Fibroblast of lung (primary cell): ENCODE measurements at regions not wholly inside any gene's neighbourhood (a gene's known extent, or its start where the extent isn't known, plus 50 kb on each side); places are given as distances from the start of the nearest gene placed in this dataset.

Source experiments
- DNase-seq, 2 donors: peaks; one replicate each; pipeline versions ENCODE4 v3.0.0 to v3.0.0-alpha.2; 2010; ENCODE audit warnings: low read depth in 2 of 2
- H2AFZ ChIP-seq: 2 replicates; pipeline ENCODE4 v1.5.1; 2012; ENCODE audit warnings: low read length, control low read depth, inconsistent platforms
- H3K27ac ChIP-seq: 2 replicates; pipeline ENCODE4 v1.5.1; 2011; ENCODE audit warnings: low read length, control low read depth; ENCODE audit not compliant: insufficient read depth
- H3K27me3 ChIP-seq: 2 replicates; pipeline ENCODE4 v1.5.1; 2011; ENCODE audit warnings: mild to moderate bottlenecking, low read length; ENCODE audit not compliant: control insufficient read depth, insufficient read depth
- H3K36me3 ChIP-seq: 2 replicates; pipeline ENCODE4 v1.5.1; 2011; ENCODE audit warnings: low read length; ENCODE audit not compliant: control insufficient read depth, insufficient read depth
- H3K4me1 ChIP-seq: 2 replicates; pipeline ENCODE4 v1.5.1; 2011; ENCODE audit warnings: low read length; ENCODE audit not compliant: control insufficient read depth, insufficient read depth; ENCODE audit errors: extremely low read depth
- H3K4me2 ChIP-seq: 2 replicates; pipeline ENCODE4 v1.5.1; 2011; ENCODE audit warnings: low read length, control low read depth; ENCODE audit not compliant: insufficient read depth; ENCODE audit errors: extremely low read depth
- H3K4me3 ChIP-seq, 4 experiments: fragments of 200-600 bp in 1 of 4; sonication (generic) in 1 of 4; replicated peaks in 1 of 4; 2 replicates each; pipeline ENCODE4 v1.5.1; 2011 to 2016; ENCODE audit warnings: low read length in 4 of 4, low read depth in 3 of 4, mild to moderate bottlenecking in 3 of 4, control low read depth in 2 of 4, inconsistent platforms in 1 of 4, mixed read lengths in 1 of 4; ENCODE audit not compliant: insufficient read depth in 1 of 4; ENCODE audit errors: control extremely low read depth in 1 of 4
- H3K79me2 ChIP-seq: 2 replicates; pipeline ENCODE4 v1.5.1; 2012; ENCODE audit warnings: mild to moderate bottlenecking, low read length, inconsistent platforms; ENCODE audit not compliant: control insufficient read depth, insufficient read depth
- H3K9ac ChIP-seq: 2 replicates; pipeline ENCODE4 v1.5.1; 2011; ENCODE audit warnings: mild to moderate bottlenecking, low read length, control low read depth; ENCODE audit not compliant: insufficient read depth
- H3K9me3 ChIP-seq: 2 replicates; pipeline ENCODE4 v1.5.1; 2012; ENCODE audit warnings: low read depth, low read length; ENCODE audit not compliant: control insufficient read depth, insufficient read depth
- H4K20me1 ChIP-seq: 2 replicates; pipeline ENCODE4 v1.5.1; 2011; ENCODE audit warnings: low read length; ENCODE audit not compliant: control insufficient read depth, insufficient read depth; ENCODE audit errors: extremely low read depth
- CTCF ChIP-seq, 2 donors: IDR thresholded peaks in 1 of 2; conservative IDR thresholded peaks in 1 of 2; 1 replicate in 1 of 2; 2 replicates in 1 of 2; pipeline ENCODE4 v1.5.1; 2011 to 2012; ENCODE audit warnings: low read length in 2 of 2, control low read depth in 1 of 2, inconsistent platforms in 1 of 2, low read depth in 1 of 2, mild to moderate bottlenecking in 1 of 2
- EZH2 ChIP-seq: IDR thresholded peaks from 2 replicates; pipeline ENCODE4 v1.5.1; 2012; ENCODE audit warnings: low read length, control low read depth, mild to moderate bottlenecking; ENCODE audit errors: missing control alignments

GRCh38 chr1:233780049-233780448 lies 124.4 kb upstream of the SLC35F3 start:
- Histone ChIP-seq H3K27me3 (no peaks in the 10 kb centered on the region), H4K20me1 (no peaks in the 10 kb centered on the region), H3K27ac (no peak overlapping the region), H3K9ac (no peak overlapping the region), H3K4me2 (no peak overlapping the region), H3K4me3 (no peak overlapping the region), H2AFZ (no peak overlapping the region), H3K79me2 (no peaks in the 10 kb centered on the region), H3K4me1 (no peaks in the 10 kb centered on the region), H3K36me3 (no peaks in the 10 kb centered on the region), H3K9me3 (no peaks in the 10 kb centered on the region)
- no peak for DNase-seq
- TF ChIP-seq EZH2 (no peak), CTCF (conservative IDR thresholded peaks at IDR 0.05 in 1 of 2, IDR thresholded peaks at IDR 0.05 in 1 of 2; ENCODE audit: low read depth in 1 of 2, low read length in 2 of 2) (no peak)

DNA sequence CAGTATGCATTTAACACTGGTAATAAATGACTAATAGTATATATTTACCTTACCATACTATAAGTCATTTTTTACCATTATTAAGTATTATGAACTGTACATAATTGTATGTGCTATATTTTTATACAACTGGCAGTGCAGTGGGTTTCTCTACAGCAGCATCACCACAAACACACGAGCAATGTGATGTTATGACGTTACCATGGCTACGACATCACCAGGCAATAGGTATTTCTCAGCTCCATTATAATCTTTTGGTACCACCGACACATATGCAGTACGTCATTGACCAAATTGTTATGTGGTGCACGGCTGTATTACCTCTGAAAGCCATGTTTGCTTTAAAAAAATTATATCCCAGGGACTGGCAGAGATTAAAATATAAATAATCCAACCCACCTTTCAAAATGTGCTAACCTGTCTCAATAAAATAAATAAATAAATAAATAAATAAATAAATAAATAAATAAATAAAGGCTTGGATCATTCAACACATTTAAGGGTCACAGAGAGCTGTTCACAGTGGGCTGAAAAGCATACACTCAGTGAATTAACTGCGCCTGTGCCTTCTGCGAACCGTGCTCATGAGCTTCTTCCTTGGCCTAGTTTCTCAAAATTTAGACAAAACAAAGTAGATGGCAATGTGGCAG lies 121.4 kb upstream of the SLC35F3 start:
- TF ChIP-seq CTCF (conservative IDR thresholded peaks at IDR 0.05 in 1 of 2, IDR thresholded peaks at IDR 0.05 in 1 of 2; ENCODE audit: low read depth in 1 of 2, low read length in 2 of 2) (no peak), EZH2 (no peak)
- no peak overlapping the region for H3K27ac ChIP-seq
- DNase-seq, result no peak

GRCh38 chr1:233787599-233787998 lies 116.9 kb upstream of the SLC35F3 start:
- Histone ChIP-seq H3K79me2 (no peaks in the 10 kb centered on the region), H3K27ac (no peak overlapping the region), H3K4me1 (no peaks in the 10 kb centered on the region), H3K4me3 (no peak overlapping the region), H4K20me1 (no peaks in the 10 kb centered on the region), H3K36me3 (no peaks in the 10 kb centered on the region), H3K27me3 (no peaks in the 10 kb centered on the region), H3K9me3 (no peaks in the 10 kb centered on the region), H3K9ac (no peak overlapping the region), H3K4me2 (no peak overlapping the region), H2AFZ (no peak overlapping the region)
- no peak for DNase-seq
- TF ChIP-seq CTCF (conservative IDR thresholded peaks at IDR 0.05 in 1 of 2, IDR thresholded peaks at IDR 0.05 in 1 of 2; ENCODE audit: low read depth in 1 of 2, low read length in 2 of 2) (no peak), EZH2 (no peak)

More for the DNA sequence above, 121.4 kb upstream of the SLC35F3 start:
- no peaks in the 10 kb centered on the region for H3K27me3 ChIP-seq
- H3K36me3 ChIP-seq, result no peaks in the 10 kb centered on the region
- no peak overlapping the region for H3K9ac ChIP-seq
- H3K4me3 ChIP-seq, result no peak overlapping the region
- H4K20me1 ChIP-seq, result no peaks in the 10 kb centered on the region
- H3K79me2 ChIP-seq, result no peaks in the 10 kb centered on the region
- H2AFZ ChIP-seq, result no peak overlapping the region
- no peaks in the 10 kb centered on the region for H3K4me1 ChIP-seq
- no peaks in the 10 kb centered on the region for H3K9me3 ChIP-seq
- H3K4me2 ChIP-seq, result no peak overlapping the region
